ENCODE measurements at regions not wholly inside any gene's neighbourhood (a gene's known extent, or its start where the extent isn't known, plus 50 kb on each side); places are given as distances from the start of the nearest gene placed in this dataset.

GRCh38 chr1:30153743-30154449 lies 569.5 kb downstream of the MATN1 start:
- H3K4me3 ChIP-seq (ENCODE audit: low read depth, low read length), result no peak overlapping the region
- no peak for TF ChIP-seq CTCF (conservative IDR thresholded peaks at IDR 0.05; ENCODE audit: low read depth, low read length)
- DNase-seq (ENCODE audit: low read depth), result no peak

GRCh38 chr1:30151826-30152225 lies 571.6 kb downstream of the MATN1 start:
- H3K4me3 ChIP-seq (ENCODE audit: low read depth, low read length), result no peak overlapping the region
- TF ChIP-seq CTCF (conservative IDR thresholded peaks at IDR 0.05; ENCODE audit: low read depth, low read length), result no peak
- no peak for DNase-seq (ENCODE audit: low read depth)

GRCh38 chr1:30151119-30151518 lies 572.3 kb downstream of the MATN1 start:
- H3K4me3 ChIP-seq (ENCODE audit: low read depth, low read length), result no peak overlapping the region
- DNase-seq (ENCODE audit: low read depth), result no peak
- no peak for TF ChIP-seq CTCF (conservative IDR thresholded peaks at IDR 0.05; ENCODE audit: low read depth, low read length)

- no peak for TF ChIP-seq CTCF (conservative IDR thresholded peaks at IDR 0.05; ENCODE audit: low read depth, low read length)
- H3K4me3 ChIP-seq (ENCODE audit: low read depth, low read length), result no peak overlapping the region
- DNase-seq (ENCODE audit: low read depth), result no peak
Measured at GRCh38 chr1:30149226-30149625, 574.2 kb downstream of the MATN1 start.

GRCh38 chr1:30148676-30149075 lies 574.7 kb downstream of the MATN1 start:
- H3K4me3 ChIP-seq (ENCODE audit: low read depth, low read length), result no peak overlapping the region
- TF ChIP-seq CTCF (conservative IDR thresholded peaks at IDR 0.05; ENCODE audit: low read depth, low read length), result no peak
- DNase-seq (ENCODE audit: low read depth), result no peak

GRCh38 chr1:30147188-30147587 lies 576.2 kb downstream of the MATN1 start:
- TF ChIP-seq CTCF (conservative IDR thresholded peaks at IDR 0.05; ENCODE audit: low read depth, low read length), result no peak
- DNase-seq (ENCODE audit: low read depth), result no peak
- H3K4me3 ChIP-seq (ENCODE audit: low read depth, low read length), result no peak overlapping the region

- H3K4me3 ChIP-seq (ENCODE audit: low read depth, low read length), result no peak overlapping the region
- TF ChIP-seq CTCF (conservative IDR thresholded peaks at IDR 0.05; ENCODE audit: low read depth, low read length), result no peak
- DNase-seq (ENCODE audit: low read depth), result no peak
Measured at GRCh38 chr1:30146448-30146847, 576.9 kb downstream of the MATN1 start.

All from epithelial cell of proximal tubule (primary cell).